DND-41 (cell line): ENCODE measurements at regions not wholly inside any gene's neighbourhood (a gene's known extent, or its start where the extent isn't known, plus 50 kb on each side); places are given as distances from the start of the nearest gene placed in this dataset.

ENCODE experiments used
- CTCF ChIP-seq: IDR thresholded peaks from 2 replicates; pipeline ENCODE4 v1.5.1; 2012; ENCODE audit warnings: borderline replicate concordance, low read length, moderate library complexity, mild to moderate bottlenecking; ENCODE audit not compliant: poor library complexity, severe bottlenecking; ENCODE audit errors: extremely low read depth
- EZH2 ChIP-seq: IDR thresholded peaks from 3 replicates; pipeline ENCODE4 v1.6.1; 2012; ENCODE audit warnings: borderline replicate concordance, low read depth, mild to moderate bottlenecking, moderate library complexity, low read length, inconsistent platforms; ENCODE audit not compliant: severe bottlenecking

- no peak for TF ChIP-seq CTCF
- no peak for TF ChIP-seq EZH2
Observed at GRCh38 chr18:75926811-75927210, 499.3 kb upstream of the SMIM21 start.
